ENCODE measurements at regions not wholly inside any gene's neighbourhood (a gene's known extent, or its start where the extent isn't known, plus 50 kb on each side); places are given as distances from the start of the nearest gene placed in this dataset.
"Not testable (repeated sequence)": the region's sequence is repeated elsewhere in the genome, so short reads cannot be mapped to it uniquely, and the experiment has no call there.

GRCh38 chr10:43843321-43844101 lies 194.8 kb upstream of the ZNF32 start:
- H3K27me3 ChIP-seq (ENCODE audit: control insufficient read depth, insufficient read depth, low read length): no peaks in the 10 kb centered on the region
- DNase-seq (ENCODE audit: low read depth): no peak
- H3K4me3 ChIP-seq (ENCODE audit: low read depth, low read length): no peak overlapping the region
- FAIRE-seq: no peak
- TF ChIP-seq CTCF (IDR thresholded peaks at IDR 0.05; ENCODE audit: insufficient read depth, low read length, severe bottlenecking): no peak
- H3K36me3 ChIP-seq (ENCODE audit: control insufficient read depth, insufficient read depth, low read length): no peaks in the 10 kb centered on the region

GRCh38 chr10:43842496-43842895 lies 193.8 kb upstream of the ZNF32 start:
- DNase-seq (ENCODE audit: low read depth) (no peak), FAIRE-seq (no peak)
- no peaks in the 10 kb centered on the region for H3K27me3 ChIP-seq (ENCODE audit: control insufficient read depth, insufficient read depth, low read length)
- TF ChIP-seq CTCF (IDR thresholded peaks at IDR 0.05; ENCODE audit: insufficient read depth, low read length, severe bottlenecking): no peak
- H3K36me3 ChIP-seq (ENCODE audit: control insufficient read depth, insufficient read depth, low read length): no peaks in the 10 kb centered on the region
- no peak overlapping the region for H3K4me3 ChIP-seq (ENCODE audit: low read depth, low read length)

GRCh38 chr10:43842072-43842471 lies 193.4 kb upstream of the ZNF32 start:
- H3K36me3 ChIP-seq (ENCODE audit: control insufficient read depth, insufficient read depth, low read length): no peaks in the 10 kb centered on the region
- no peak for FAIRE-seq
- TF ChIP-seq CTCF (IDR thresholded peaks at IDR 0.05; ENCODE audit: insufficient read depth, low read length, severe bottlenecking): no peak

GRCh38 chr10:43839973-43840372 lies 191.3 kb upstream of the ZNF32 start:
- FAIRE-seq (no peak), DNase-seq (ENCODE audit: low read depth) (no peak)
- Histone ChIP-seq H3K27me3 (ENCODE audit: control insufficient read depth, insufficient read depth, low read length) (no peaks in the 10 kb centered on the region), H3K36me3 (ENCODE audit: control insufficient read depth, insufficient read depth, low read length) (no peaks in the 10 kb centered on the region), H3K4me3 (ENCODE audit: low read depth, low read length) (no peak overlapping the region)
- no peak for TF ChIP-seq CTCF (IDR thresholded peaks at IDR 0.05; ENCODE audit: insufficient read depth, low read length, severe bottlenecking)

More at GRCh38 chr10:43842072-43842471, 193.4 kb upstream of the ZNF32 start:
- Histone ChIP-seq H3K27me3 (ENCODE audit: control insufficient read depth, insufficient read depth, low read length) (no peaks in the 10 kb centered on the region), H3K4me3 (ENCODE audit: low read depth, low read length) (no peak overlapping the region)
- DNase-seq (ENCODE audit: low read depth): no peak

- FAIRE-seq: not testable (repeated sequence)
These were observed 186.1 kb upstream of the ZNF32 start for GRCh38 chr10:43834751-43835150.

GRCh38 chr10:43827853-43828252 lies 179.2 kb upstream of the ZNF32 start:
- TF ChIP-seq CTCF (IDR thresholded peaks at IDR 0.05; ENCODE audit: insufficient read depth, low read length, severe bottlenecking): no peak
- DNase-seq (ENCODE audit: low read depth): no peak
- no peak for FAIRE-seq

More at GRCh38 chr10:43834751-43835150, 186.1 kb upstream of the ZNF32 start:
- not testable (repeated sequence) for H3K36me3 ChIP-seq (ENCODE audit: control insufficient read depth, insufficient read depth, low read length); DNase-seq (ENCODE audit: low read depth); H3K27me3 ChIP-seq (ENCODE audit: control insufficient read depth, insufficient read depth, low read length); H3K4me3 ChIP-seq (ENCODE audit: low read depth, low read length)

More at GRCh38 chr10:43827853-43828252, 179.2 kb upstream of the ZNF32 start:
- Histone ChIP-seq H3K4me3 (ENCODE audit: low read depth, low read length) (no peak overlapping the region), H3K27me3 (ENCODE audit: control insufficient read depth, insufficient read depth, low read length) (no peaks in the 10 kb centered on the region), H3K36me3 (ENCODE audit: control insufficient read depth, insufficient read depth, low read length) (no peaks in the 10 kb centered on the region)

Measured in bronchial epithelial cell (primary cell).